Nephron (organoid): ENCODE measurements at regions not wholly inside any gene's neighbourhood (a gene's known extent, or its start where the extent isn't known, plus 50 kb on each side); places are given as distances from the start of the nearest gene placed in this dataset.

Source experiments
- H3K27ac Mint-ChIP-seq, 3 experiments: 2 replicates each; pipeline ENCODE4 v1.8.0; 2020; ENCODE audit warnings: mixed read lengths in 3 of 3, mild to moderate bottlenecking in 2 of 3, moderate library complexity in 1 of 3
- H3K27me3 Mint-ChIP-seq: 2 replicates; pipeline ENCODE4 v1.8.0; 2021; ENCODE audit warnings: low read depth, mild to moderate bottlenecking, moderate library complexity, mixed read lengths
- H3K36me3 Mint-ChIP-seq: 2 replicates; pipeline ENCODE4 v1.8.0; 2020; ENCODE audit warnings: low read depth, mixed read lengths
- H3K4me1 Mint-ChIP-seq: 2 replicates; pipeline ENCODE4 v1.8.0; 2020; ENCODE audit warnings: mixed read lengths
- H3K4me3 Mint-ChIP-seq, 3 experiments: 2 replicates each; pipeline ENCODE4 v1.8.0; 2020; ENCODE audit warnings: mild to moderate bottlenecking in 3 of 3, mixed read lengths in 3 of 3, moderate library complexity in 2 of 3
- H3K9me3 Mint-ChIP-seq: 2 replicates; pipeline ENCODE4 v1.8.0; 2020; ENCODE audit warnings: mixed read lengths
- TF ChIP-seq, protein P1 (sequence below), 3 experiments: fragments of 200-600 bp; sonication (generic); IDR thresholded peaks; one replicate each; pipeline ENCODE4 v1.5.0; 2021; ENCODE audit warnings: antibody characterized with exemption in 3 of 3; ENCODE audit not compliant: unreplicated experiment in 3 of 3

DNA sequence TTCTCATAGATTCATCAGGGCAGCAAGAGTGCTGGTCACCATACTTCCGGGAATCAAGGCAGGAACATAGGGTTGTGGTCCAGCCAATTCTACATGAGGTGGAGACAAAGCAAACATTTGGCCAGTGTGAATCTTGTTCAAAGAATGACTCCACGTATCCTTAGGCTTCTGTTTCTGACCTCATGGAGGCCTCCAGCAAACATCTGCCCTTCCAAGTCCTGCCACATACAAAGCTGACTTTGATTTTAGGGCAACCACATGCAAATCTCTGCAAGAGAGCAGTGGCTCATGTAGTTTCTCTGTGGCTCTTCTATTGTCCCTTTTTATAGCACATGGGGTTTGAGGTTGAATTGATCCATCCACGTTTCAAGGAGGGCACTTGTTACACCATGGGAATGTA lies 132.1 kb upstream of the MMADHC start:
- Mint-ChIP-seq H3K4me1 (peaks cover 48% of the 10 kb centered on the region), H3K27me3 (no peaks in the 10 kb centered on the region), H3K27ac (peak overlapping the region in 1 of 3 experiments; percentile 89), H3K4me3 (no peak overlapping the region), H3K9me3 (no peaks in the 10 kb centered on the region), H3K36me3 (no peaks in the 10 kb centered on the region)
- TF ChIP-seq, protein P1, sequence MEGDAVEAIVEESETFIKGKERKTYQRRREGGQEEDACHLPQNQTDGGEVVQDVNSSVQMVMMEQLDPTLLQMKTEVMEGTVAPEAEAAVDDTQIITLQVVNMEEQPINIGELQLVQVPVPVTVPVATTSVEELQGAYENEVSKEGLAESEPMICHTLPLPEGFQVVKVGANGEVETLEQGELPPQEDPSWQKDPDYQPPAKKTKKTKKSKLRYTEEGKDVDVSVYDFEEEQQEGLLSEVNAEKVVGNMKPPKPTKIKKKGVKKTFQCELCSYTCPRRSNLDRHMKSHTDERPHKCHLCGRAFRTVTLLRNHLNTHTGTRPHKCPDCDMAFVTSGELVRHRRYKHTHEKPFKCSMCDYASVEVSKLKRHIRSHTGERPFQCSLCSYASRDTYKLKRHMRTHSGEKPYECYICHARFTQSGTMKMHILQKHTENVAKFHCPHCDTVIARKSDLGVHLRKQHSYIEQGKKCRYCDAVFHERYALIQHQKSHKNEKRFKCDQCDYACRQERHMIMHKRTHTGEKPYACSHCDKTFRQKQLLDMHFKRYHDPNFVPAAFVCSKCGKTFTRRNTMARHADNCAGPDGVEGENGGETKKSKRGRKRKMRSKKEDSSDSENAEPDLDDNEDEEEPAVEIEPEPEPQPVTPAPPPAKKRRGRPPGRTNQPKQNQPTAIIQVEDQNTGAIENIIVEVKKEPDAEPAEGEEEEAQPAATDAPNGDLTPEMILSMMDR (IDR thresholded peaks at IDR 0.05; ENCODE audit: unreplicated experiment in 3 of 3), result no peak

DNA sequence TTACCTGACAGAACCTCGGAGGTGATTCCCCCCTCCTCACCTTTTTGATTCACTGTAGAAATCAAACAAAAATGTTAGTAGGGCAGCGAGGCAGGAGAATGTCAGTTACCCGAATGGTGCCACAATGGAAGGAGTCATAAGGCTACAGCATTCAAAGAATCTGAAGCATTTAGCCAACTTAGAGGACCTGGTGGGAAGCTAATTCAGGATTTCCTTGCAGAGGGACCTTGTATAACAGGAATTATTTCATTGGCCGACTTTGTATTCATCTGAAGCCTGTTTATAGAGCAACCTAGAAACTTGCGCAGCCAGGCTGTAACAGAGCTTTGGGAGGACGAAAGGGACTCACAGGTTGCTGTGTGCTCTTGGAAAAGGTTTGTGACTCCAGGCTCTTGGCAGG lies 129.1 kb upstream of the MMADHC start:
- Mint-ChIP-seq H3K36me3 (no peaks in the 10 kb centered on the region), H3K9me3 (no peaks in the 10 kb centered on the region), H3K27me3 (no peaks in the 10 kb centered on the region), H3K27ac (no peak overlapping the region), H3K4me3 (no peak overlapping the region), H3K4me1 (peaks cover 24% of the 10 kb centered on the region)
- TF ChIP-seq, protein P1 (IDR thresholded peaks at IDR 0.05; ENCODE audit: unreplicated experiment in 3 of 3), result no peak

DNA sequence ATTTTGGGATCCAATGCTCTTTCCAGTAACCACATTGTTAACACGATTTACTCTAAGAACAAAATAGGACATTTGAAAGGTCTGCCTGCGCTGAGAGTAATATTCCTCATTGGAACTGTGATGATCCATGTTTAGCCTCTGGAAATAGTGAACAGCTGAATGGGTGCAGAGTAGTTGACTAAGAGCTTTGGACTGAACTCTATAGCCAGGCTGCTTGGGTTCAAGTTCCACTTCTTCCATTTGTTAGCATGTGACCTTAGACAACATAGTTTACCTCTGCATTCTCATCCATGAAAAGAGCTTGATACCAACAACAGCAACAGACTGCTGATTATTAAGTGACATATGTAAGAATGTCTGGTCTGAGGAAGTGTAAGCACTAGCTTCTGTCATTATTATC lies 128.3 kb upstream of the MMADHC start:
- Mint-ChIP-seq H3K9me3 (no peaks in the 10 kb centered on the region), H3K27me3 (no peaks in the 10 kb centered on the region), H3K27ac (no peak overlapping the region), H3K4me1 (peaks cover 20% of the 10 kb centered on the region), H3K4me3 (no peak overlapping the region), H3K36me3 (no peaks in the 10 kb centered on the region)
- TF ChIP-seq, protein P1 (IDR thresholded peaks at IDR 0.05; ENCODE audit: unreplicated experiment in 3 of 3), result no peak

DNA sequence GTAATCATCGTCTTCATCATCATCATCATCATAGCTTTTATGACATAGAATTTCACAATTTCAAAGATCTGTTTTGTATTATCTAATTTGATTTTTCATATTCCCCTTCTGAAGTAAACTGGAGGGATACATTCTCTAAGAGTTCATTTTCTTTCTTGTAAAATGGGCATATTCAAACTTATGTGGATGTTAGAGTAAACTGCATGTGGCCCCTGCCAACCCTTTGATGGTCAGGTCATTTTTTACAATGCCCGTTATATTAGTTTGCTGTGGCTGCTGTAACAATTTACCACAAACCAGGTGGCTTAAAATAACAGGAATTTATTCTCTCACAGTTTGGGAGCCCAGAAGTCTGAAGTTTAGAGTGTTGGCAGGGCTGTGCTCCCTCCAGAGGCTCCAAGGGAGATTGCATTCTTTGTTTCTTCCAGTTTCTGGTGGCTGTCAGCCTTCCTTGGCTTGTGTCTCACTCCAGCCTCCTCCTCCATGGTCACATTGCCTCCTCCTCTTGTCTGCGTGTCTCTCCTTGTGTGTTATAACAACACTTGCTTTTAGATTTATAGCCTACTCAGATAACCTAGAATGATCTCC lies 127.5 kb upstream of the MMADHC start:
- TF ChIP-seq, protein P1 (IDR thresholded peaks at IDR 0.05; ENCODE audit: unreplicated experiment in 3 of 3), result peak; percentile 27 to 47 (median 35)
- Mint-ChIP-seq H3K27ac (no peak overlapping the region), H3K4me1 (peaks cover 15% of the 10 kb centered on the region)

DNA sequence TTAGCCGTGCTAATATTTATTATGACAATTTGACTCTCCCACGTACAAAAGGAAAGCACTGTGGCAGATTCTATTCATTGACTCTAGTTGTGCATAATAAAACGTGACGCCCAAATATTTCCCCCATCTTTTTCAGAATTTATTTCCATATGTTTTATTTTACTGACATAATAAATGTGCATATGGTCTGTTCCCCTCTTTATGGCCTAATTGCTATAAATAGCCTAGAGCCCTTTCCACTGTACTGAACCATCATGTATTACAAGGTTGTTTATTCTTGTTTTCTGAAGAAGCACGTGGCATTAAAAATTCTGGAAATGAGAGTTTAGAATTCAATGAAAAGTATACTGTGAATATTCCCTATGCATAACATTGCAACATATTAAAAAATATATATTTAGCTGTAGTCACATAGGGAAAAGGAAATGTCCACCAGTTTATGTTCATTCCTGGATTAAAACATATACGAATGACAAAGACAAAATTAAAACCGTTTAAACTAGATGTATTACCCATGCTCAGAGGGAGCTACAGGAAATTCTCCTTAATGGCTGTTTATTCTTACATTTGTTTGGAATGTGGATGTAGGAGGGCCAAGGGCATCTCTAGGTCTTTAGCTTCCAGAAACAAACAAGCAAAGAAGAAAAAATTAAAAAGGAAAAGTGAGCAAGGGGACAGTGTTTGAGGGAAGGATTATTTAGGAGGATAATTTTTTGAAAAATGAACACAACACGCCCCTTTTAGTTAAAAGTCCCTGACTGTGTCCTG lies 122.1 kb upstream of the MMADHC start:
- Mint-ChIP-seq H3K9me3 (peaks cover 8% of the 10 kb centered on the region), H3K4me3 (no peak overlapping the region), H3K27me3 (no peaks in the 10 kb centered on the region), H3K4me1 (no peaks in the 10 kb centered on the region), H3K27ac (peak overlapping the region in 2 of 3 experiments; percentile 1 to 22), H3K36me3 (peaks cover 4% of the 10 kb centered on the region)
- TF ChIP-seq, protein P1 (IDR thresholded peaks at IDR 0.05; ENCODE audit: unreplicated experiment in 3 of 3), result no peak

More for the DNA sequence above, 127.5 kb upstream of the MMADHC start:
- no peaks in the 10 kb centered on the region for H3K27me3 Mint-ChIP-seq
- no peaks in the 10 kb centered on the region for H3K36me3 Mint-ChIP-seq
- no peak overlapping the region for H3K4me3 Mint-ChIP-seq
- H3K9me3 Mint-ChIP-seq, result no peaks in the 10 kb centered on the region
